Progenitor cell of endocrine pancreas (in vitro differentiated cells): ENCODE measurements at regions not wholly inside any gene's neighbourhood (a gene's known extent, or its start where the extent isn't known, plus 50 kb on each side); places are given as distances from the start of the nearest gene placed in this dataset.

Source experiments
- DNase-seq: peaks from one replicate; pipeline ENCODE4 v3.0.0; 2021; ENCODE audit warnings: low spot score; ENCODE audit not compliant: unreplicated experiment
- H3K27ac Mint-ChIP-seq: 2 replicates; pipeline ENCODE4 v1.8.0; 2021; ENCODE audit warnings: mild to moderate bottlenecking, moderate library complexity, mixed read lengths
- H3K27me3 Mint-ChIP-seq: 2 replicates; pipeline ENCODE4 v1.8.0; 2021; ENCODE audit warnings: mixed read lengths
- H3K36me3 Mint-ChIP-seq: 2 replicates; pipeline ENCODE4 v1.8.0; 2022; ENCODE audit warnings: mixed read lengths; ENCODE audit not compliant: insufficient read depth
- H3K4me1 Mint-ChIP-seq: 2 replicates; pipeline ENCODE4 v1.8.0; 2021; ENCODE audit warnings: low read depth, mixed read lengths
- H3K4me3 Mint-ChIP-seq: 2 replicates; pipeline ENCODE4 v1.8.0; 2021; ENCODE audit warnings: low read depth, mild to moderate bottlenecking, moderate library complexity, mixed read lengths
- H3K9me3 Mint-ChIP-seq: 2 replicates; pipeline ENCODE4 v1.8.0; 2021; ENCODE audit warnings: low read depth, mixed read lengths
- TF ChIP-seq, protein P1 (sequence below): fragments of 200-600 bp; sonication (generic); IDR thresholded peaks from one replicate; pipeline ENCODE4 v1.5.0; 2021; ENCODE audit warnings: antibody characterized with exemption, mild to moderate bottlenecking; ENCODE audit not compliant: unreplicated experiment

DNA sequence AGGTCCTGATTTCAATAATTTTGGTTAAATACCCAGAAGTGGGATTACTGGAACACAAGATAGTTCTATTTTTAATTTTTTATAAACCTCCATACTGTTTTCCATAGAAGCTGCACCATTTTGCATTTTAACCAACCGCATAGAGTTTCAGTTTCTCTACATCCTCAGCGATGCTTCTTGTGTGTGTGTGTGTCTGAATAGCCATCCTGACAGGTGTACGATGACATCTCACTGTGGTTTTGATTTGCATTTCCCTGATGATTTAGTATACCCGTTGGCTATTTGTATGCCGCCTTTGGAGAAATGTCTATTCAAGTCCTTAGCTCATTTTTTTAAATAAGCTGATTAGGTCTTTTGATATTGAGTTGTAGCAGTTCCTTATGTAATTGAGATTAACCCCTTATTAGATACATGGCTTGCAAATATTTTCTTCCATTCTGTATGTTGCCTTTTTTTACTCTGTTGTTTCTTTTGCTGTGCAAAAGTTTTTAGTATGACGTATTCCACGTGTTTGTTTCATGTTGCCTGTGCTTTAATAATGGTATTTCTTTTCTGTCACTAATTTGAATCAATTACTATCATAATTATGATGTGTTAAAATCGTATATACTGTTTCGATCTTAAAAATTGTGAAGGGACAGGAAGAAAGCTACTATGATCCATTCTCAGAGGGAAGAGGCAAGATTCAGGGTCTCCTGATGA, 227.2 kb upstream of the MON1B start:
- Mint-ChIP-seq H3K4me1 (no peaks in the 10 kb centered on the region), H3K36me3 (no peaks in the 10 kb centered on the region), H3K4me3 (no peak overlapping the region), H3K27me3 (no peaks in the 10 kb centered on the region), H3K27ac (no peak overlapping the region), H3K9me3 (peaks cover 3% of the 10 kb centered on the region)
- no peak for DNase-seq
- TF ChIP-seq, protein P1, sequence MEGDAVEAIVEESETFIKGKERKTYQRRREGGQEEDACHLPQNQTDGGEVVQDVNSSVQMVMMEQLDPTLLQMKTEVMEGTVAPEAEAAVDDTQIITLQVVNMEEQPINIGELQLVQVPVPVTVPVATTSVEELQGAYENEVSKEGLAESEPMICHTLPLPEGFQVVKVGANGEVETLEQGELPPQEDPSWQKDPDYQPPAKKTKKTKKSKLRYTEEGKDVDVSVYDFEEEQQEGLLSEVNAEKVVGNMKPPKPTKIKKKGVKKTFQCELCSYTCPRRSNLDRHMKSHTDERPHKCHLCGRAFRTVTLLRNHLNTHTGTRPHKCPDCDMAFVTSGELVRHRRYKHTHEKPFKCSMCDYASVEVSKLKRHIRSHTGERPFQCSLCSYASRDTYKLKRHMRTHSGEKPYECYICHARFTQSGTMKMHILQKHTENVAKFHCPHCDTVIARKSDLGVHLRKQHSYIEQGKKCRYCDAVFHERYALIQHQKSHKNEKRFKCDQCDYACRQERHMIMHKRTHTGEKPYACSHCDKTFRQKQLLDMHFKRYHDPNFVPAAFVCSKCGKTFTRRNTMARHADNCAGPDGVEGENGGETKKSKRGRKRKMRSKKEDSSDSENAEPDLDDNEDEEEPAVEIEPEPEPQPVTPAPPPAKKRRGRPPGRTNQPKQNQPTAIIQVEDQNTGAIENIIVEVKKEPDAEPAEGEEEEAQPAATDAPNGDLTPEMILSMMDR: no peak

DNA sequence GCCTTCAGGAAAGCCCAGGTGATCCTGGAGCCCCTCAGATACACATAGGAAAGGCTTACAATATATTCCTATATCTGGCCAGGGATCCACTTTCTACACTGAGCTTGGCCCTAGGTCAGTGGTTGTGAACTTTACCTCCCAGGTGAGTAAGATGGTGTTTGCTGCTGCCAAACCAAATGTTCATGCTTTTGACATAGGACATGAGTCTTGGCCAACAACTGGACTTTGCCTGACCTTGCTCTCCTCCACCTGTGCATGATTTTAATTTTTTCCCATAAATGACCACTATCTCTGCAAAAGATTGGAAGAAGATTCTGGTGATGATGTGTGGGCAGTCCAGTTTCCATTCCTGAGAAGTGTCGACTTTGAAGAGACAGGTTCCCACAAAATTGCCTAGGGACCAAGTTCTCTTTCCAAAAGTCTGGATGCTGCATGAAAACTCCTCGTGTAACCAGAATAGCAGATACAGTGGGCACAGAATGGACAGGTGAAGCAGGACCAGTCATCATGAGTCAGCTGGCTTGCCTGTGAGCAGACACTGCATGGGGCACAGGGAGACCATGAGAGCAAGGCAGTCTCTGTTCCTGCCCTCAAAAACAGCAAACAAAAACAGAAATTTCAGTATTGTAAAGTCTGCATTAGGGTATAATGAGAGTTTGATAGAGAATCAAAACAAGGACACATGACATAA, 226.4 kb upstream of the MON1B start:
- Mint-ChIP-seq H3K4me3 (no peak overlapping the region), H3K9me3 (peaks cover 3% of the 10 kb centered on the region), H3K4me1 (no peaks in the 10 kb centered on the region), H3K27ac (no peak overlapping the region), H3K36me3 (no peaks in the 10 kb centered on the region), H3K27me3 (no peaks in the 10 kb centered on the region)
- DNase-seq: no peak
- TF ChIP-seq, protein P1: no peak

DNA sequence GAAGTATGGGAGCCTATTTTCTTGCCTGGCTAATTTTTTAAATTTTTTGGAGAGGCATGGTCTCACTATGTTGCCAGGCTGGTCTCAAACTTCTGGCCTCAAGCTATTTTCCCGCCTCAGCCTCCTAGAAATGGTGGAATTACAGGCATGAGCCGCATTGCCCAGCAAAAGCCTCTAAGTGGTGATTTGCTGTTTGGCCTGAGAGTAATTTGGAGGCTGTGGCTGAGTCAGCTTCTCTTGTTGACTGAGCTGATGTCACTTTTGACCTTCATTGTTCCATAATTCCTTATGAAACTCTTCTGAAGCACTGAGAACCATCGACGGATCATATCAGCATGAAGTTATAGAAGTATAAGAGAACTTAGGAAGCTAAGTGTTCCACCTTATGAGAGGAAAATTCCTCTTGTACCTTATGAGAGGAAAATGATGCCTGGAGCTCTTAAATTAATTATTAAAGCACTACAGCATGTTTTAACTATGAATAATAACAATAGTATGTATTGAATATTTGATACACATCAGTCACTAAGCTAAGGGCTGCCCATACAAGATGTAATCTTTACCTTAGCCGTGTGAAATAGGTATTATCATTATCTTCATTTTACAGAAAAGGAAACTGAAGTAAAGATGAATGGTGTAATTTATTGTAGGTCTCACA, 220.8 kb upstream of the MON1B start:
- no peak for DNase-seq
- peaks cover 3% of the 10 kb centered on the region for H3K9me3 Mint-ChIP-seq
- no peak overlapping the region for H3K4me3 Mint-ChIP-seq
- H3K4me1 Mint-ChIP-seq: no peaks in the 10 kb centered on the region
- peak overlapping the region; percentile 33 for H3K27ac Mint-ChIP-seq
- H3K27me3 Mint-ChIP-seq: no peaks in the 10 kb centered on the region
- TF ChIP-seq, protein P1: no peak
- no peaks in the 10 kb centered on the region for H3K36me3 Mint-ChIP-seq

DNA sequence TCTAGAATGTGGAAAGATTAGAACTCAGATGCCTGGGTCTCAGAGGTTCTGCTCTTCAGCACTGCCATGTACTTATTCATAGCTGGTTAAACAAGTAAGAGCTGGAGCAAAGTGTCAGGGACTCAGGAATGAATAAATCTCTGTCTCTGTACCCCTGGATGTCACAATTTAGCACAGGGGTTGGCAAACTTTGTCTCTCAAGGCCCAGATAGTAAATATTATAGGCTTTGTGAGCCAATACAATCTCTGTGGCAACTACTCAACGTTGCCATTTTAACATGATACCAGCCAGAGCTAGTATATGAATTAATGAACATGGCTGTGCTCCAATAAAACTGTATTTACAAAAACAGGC, 220.3 kb upstream of the MON1B start:
- no peak overlapping the region for H3K27ac Mint-ChIP-seq
- no peaks in the 10 kb centered on the region for H3K27me3 Mint-ChIP-seq
- no peak overlapping the region for H3K4me3 Mint-ChIP-seq
- no peak for DNase-seq
- H3K9me3 Mint-ChIP-seq: peaks cover 3% of the 10 kb centered on the region
- H3K36me3 Mint-ChIP-seq: no peaks in the 10 kb centered on the region
- TF ChIP-seq, protein P1: no peak
- no peaks in the 10 kb centered on the region for H3K4me1 Mint-ChIP-seq

DNA sequence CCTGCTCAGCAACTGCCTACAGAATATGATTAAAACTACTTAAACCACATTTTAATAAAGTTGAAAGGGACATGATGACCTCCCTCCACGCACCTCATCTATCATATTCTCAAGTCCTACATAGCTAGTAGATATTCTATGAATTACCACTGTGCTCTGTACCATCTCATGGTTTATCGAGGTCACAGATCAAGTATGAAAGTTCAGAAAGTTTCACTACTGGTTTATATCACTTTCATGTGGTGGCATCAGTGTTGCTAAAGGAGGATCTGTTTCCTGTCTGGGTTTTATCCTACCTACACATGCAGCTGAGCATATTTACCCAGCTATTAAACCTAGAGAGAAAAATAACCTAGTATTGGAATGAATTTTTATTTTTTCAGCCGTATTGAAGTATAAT, 214.9 kb upstream of the MON1B start:
- TF ChIP-seq, protein P1: no peak
- Mint-ChIP-seq H3K27ac (no peak overlapping the region), H3K36me3 (no peaks in the 10 kb centered on the region), H3K27me3 (no peaks in the 10 kb centered on the region), H3K4me3 (no peak overlapping the region), H3K9me3 (no peaks in the 10 kb centered on the region), H3K4me1 (no peaks in the 10 kb centered on the region)
- DNase-seq: no peak
